Astrocyte of the hippocampus (primary cell): ENCODE measurements at regions not wholly inside any gene's neighbourhood (a gene's known extent, or its start where the extent isn't known, plus 50 kb on each side); places are given as distances from the start of the nearest gene placed in this dataset.
"Not testable (repeated sequence)": the region's sequence is repeated elsewhere in the genome, so short reads cannot be mapped to it uniquely, and the experiment has no call there.

ENCODE experiments used
- DNase-seq: peaks from one replicate; pipeline ENCODE4 v3.0.0; 2011; ENCODE audit warnings: low read depth, low spot score

GRCh38 chr15:31591908-31592307, 265.3 kb downstream of the KLF13 start:
- DNase-seq: no peak

GRCh38 chr15:31597466-31597865, 270.8 kb downstream of the KLF13 start:
- no peak for DNase-seq

GRCh38 chr15:31598620-31599019, 272.0 kb downstream of the KLF13 start:
- no peak for DNase-seq

GRCh38 chr15:31605467-31605931, 278.9 kb downstream of the KLF13 start:
- DNase-seq: peak; percentile 16

GRCh38 chr15:31606194-31606669, 279.6 kb downstream of the KLF13 start:
- peak; percentile 3 for DNase-seq

GRCh38 chr15:31606931-31607497, 280.4 kb downstream of the KLF13 start:
- DNase-seq: no peak

- no peak for DNase-seq
Measured at GRCh38 chr15:31607656-31608055, 281.0 kb downstream of the KLF13 start.

GRCh38 chr15:31609258-31609681, 282.6 kb downstream of the KLF13 start:
- no peak for DNase-seq

- no peak for DNase-seq
Measured at GRCh38 chr15:31609906-31610305, 283.3 kb downstream of the KLF13 start.

- no peak for DNase-seq
Measured at GRCh38 chr15:31615643-31616415, 289.2 kb downstream of the KLF13 start.

- not testable (repeated sequence) for DNase-seq
Measured at GRCh38 chr15:31623297-31623696, 296.7 kb downstream of the KLF13 start.

GRCh38 chr15:31624115-31624514, 297.5 kb downstream of the KLF13 start:
- not testable (repeated sequence) for DNase-seq

- not testable (repeated sequence) for DNase-seq
Measured at GRCh38 chr15:31635715-31636114, 309.1 kb downstream of the KLF13 start.

- DNase-seq: not testable (repeated sequence)
Measured at GRCh38 chr15:31636911-31637310, 310.3 kb downstream of the KLF13 start.

GRCh38 chr15:31643955-31644354, 317.3 kb downstream of the KLF13 start:
- not testable (repeated sequence) for DNase-seq

GRCh38 chr15:31644761-31645160, 318.1 kb downstream of the KLF13 start:
- DNase-seq: not testable (repeated sequence)

GRCh38 chr15:31647337-31647826, 320.7 kb downstream of the KLF13 start:
- DNase-seq: not testable (repeated sequence)

GRCh38 chr15:31649634-31650033, 323.0 kb downstream of the KLF13 start:
- not testable (repeated sequence) for DNase-seq

- not testable (repeated sequence) for DNase-seq
Measured at GRCh38 chr15:31650055-31650701, 323.5 kb downstream of the KLF13 start.

- not testable (repeated sequence) for DNase-seq
Measured at GRCh38 chr15:31656915-31657314, 330.3 kb downstream of the KLF13 start.

- DNase-seq: no peak
Measured at GRCh38 chr15:31660816-31661215, 334.2 kb downstream of the KLF13 start.

- DNase-seq: not testable (repeated sequence)
Measured at GRCh38 chr15:31665732-31666131, 339.1 kb downstream of the KLF13 start.
